A673 (cell line): ENCODE measurements at regions not wholly inside any gene's neighbourhood (a gene's known extent, or its start where the extent isn't known, plus 50 kb on each side); places are given as distances from the start of the nearest gene placed in this dataset.

Source experiments
- BruUV-seq: library from RNA; stranded (reverse); fragments of 400-500 nt; replicated peaks from 2 replicates; lab custom pipeline; 2021; lab: Mats Ljungman, UMichigan
- CTCF ChIA-PET: fragments of 300-600 bp; sonication (Branson Sonifier 250); formaldehyde crosslinking; loops from one replicate; lab custom pipeline; 2022; ENCODE audit warnings: antibody characterized with exemption; lab: Charles Lee
- POLR2A ChIA-PET: fragments of 300-600 bp; sonication (Branson Sonifier 250); formaldehyde crosslinking; loops from one replicate; lab custom pipeline; 2022; ENCODE audit warnings: antibody characterized with exemption; ENCODE audit not compliant: low non-redundant PET; lab: Charles Lee
- DNase-seq: peaks from one replicate; pipeline ENCODE4 v3.0.0-alpha.2; 2015; ENCODE audit warnings: low spot score
- H3K27ac ChIP-seq: fragments of 200-600 bp; sonication (generic); 2 replicates; pipeline ENCODE4 v1.5.1; 2016; ENCODE audit warnings: mixed run types, low read depth, mild to moderate bottlenecking, mixed read lengths, antibody characterized with exemption, low read length; ENCODE audit not compliant: poor library complexity, severe bottlenecking
- H3K27me3 ChIP-seq: fragments of 200-600 bp; sonication (generic); replicated peaks from 2 replicates; pipeline ENCODE4 v1.6.1; 2017; ENCODE audit warnings: mixed run types, low read depth, mild to moderate bottlenecking, mixed read lengths, antibody characterized with exemption, low read length; ENCODE audit not compliant: insufficient read depth, poor library complexity
- H3K36me3 ChIP-seq: fragments of 200-600 bp; sonication (generic); 2 replicates; pipeline ENCODE4 v1.6.1; 2016; ENCODE audit warnings: mixed run types, mild to moderate bottlenecking, mixed read lengths, antibody characterized with exemption, low read length; ENCODE audit not compliant: insufficient read depth, poor library complexity, severe bottlenecking
- H3K4me1 ChIP-seq: fragments of 200-600 bp; sonication (generic); 2 replicates; pipeline ENCODE4 v1.6.1; 2017; ENCODE audit warnings: mixed run types, mild to moderate bottlenecking, mixed read lengths, antibody characterized with exemption, low read length; ENCODE audit not compliant: insufficient read depth, poor library complexity, severe bottlenecking
- H3K4me3 ChIP-seq: fragments of 200-600 bp; sonication (generic); 2 replicates; pipeline ENCODE4 v1.5.1; 2016; ENCODE audit warnings: low read depth, mixed run types, mild to moderate bottlenecking, mixed read lengths, low read length; ENCODE audit not compliant: poor library complexity, severe bottlenecking
- H3K9me3 ChIP-seq: fragments of 200-600 bp; sonication (generic); 2 replicates; pipeline ENCODE4 v1.6.1; 2016; ENCODE audit warnings: mixed run types, low read depth, mild to moderate bottlenecking, mixed read lengths, antibody characterized with exemption, low read length; ENCODE audit not compliant: poor library complexity, severe bottlenecking
- CTCF ChIP-seq: fragments of 300-800, 200-600 bp; sonication (generic); conservative IDR thresholded peaks from 2 replicates; pipeline ENCODE4 v1.5.1; 2017; ENCODE audit warnings: low read depth, mild to moderate bottlenecking, antibody characterized with exemption, low read length, moderate library complexity, mixed read lengths
- EZH2 ChIP-seq: fragments of 200-600 bp; sonication (generic); IDR thresholded peaks from 2 replicates; pipeline ENCODE4 v1.6.1; 2017; ENCODE audit warnings: borderline replicate concordance, low read depth, mild to moderate bottlenecking, mixed read lengths, antibody characterized with exemption, low read length; ENCODE audit not compliant: poor library complexity, severe bottlenecking
- intact Hi-C: fragments of 100-400 bp; cut with micrococcal nuclease; formaldehyde crosslinking; loops from one replicate; pipeline ENCODE4 v1.10.0; 2022; ENCODE audit not compliant: unreplicated experiment

GRCh38 chr12:118816296-118816695, 165.0 kb upstream of the SRRM4 start:
- H3K27me3 ChIP-seq = peaks cover 24% of the 10 kb centered on the region
- DNase-seq = no peak
- POLR2A ChIA-PET = no interaction called here
- no peak overlapping the region for H3K4me3 ChIP-seq
- intact Hi-C loops = no loop called here
- no peaks in the 10 kb centered on the region for H3K4me1 ChIP-seq
- CTCF ChIA-PET = no interaction called here
- no peak for TF ChIP-seq EZH2
- no peak for TF ChIP-seq CTCF
- no peaks in the 10 kb centered on the region for H3K36me3 ChIP-seq
- no TSS peak for BruUV-seq
- H3K9me3 ChIP-seq = no peaks in the 10 kb centered on the region
- no peak overlapping the region for H3K27ac ChIP-seq

- H3K4me3 ChIP-seq = no peak overlapping the region
- no peaks in the 10 kb centered on the region for H3K36me3 ChIP-seq
- H3K4me1 ChIP-seq = no peaks in the 10 kb centered on the region
- CTCF ChIA-PET = no interaction called here
- no TSS peak for BruUV-seq
- POLR2A ChIA-PET = no interaction called here
- no peak overlapping the region for H3K27ac ChIP-seq
- no peak for TF ChIP-seq CTCF
- TF ChIP-seq EZH2 = no peak
- peaks cover under 1% of the 10 kb centered on the region for H3K27me3 ChIP-seq
- DNase-seq = no peak
- intact Hi-C loops = no loop called here
- no peaks in the 10 kb centered on the region for H3K9me3 ChIP-seq
Observed at GRCh38 chr12:118821386-118821925, 159.9 kb upstream of the SRRM4 start.

- DNase-seq = no peak
- H3K9me3 ChIP-seq = no peaks in the 10 kb centered on the region
- ChIA-PET CTCF (no interaction called here), POLR2A (no interaction called here)
- H3K36me3 ChIP-seq = no peaks in the 10 kb centered on the region
- no peaks in the 10 kb centered on the region for H3K27me3 ChIP-seq
- BruUV-seq = no TSS peak
- H3K27ac ChIP-seq = no peak overlapping the region
- no peak overlapping the region for H3K4me3 ChIP-seq
- intact Hi-C loops = no loop called here
- TF ChIP-seq CTCF (no peak), EZH2 (no peak)
- no peaks in the 10 kb centered on the region for H3K4me1 ChIP-seq
Observed at GRCh38 chr12:118822512-118822911, 158.8 kb upstream of the SRRM4 start.
